ENCODE measurements at regions not wholly inside any gene's neighbourhood (a gene's known extent, or its start where the extent isn't known, plus 50 kb on each side); places are given as distances from the start of the nearest gene placed in this dataset.

DNA sequence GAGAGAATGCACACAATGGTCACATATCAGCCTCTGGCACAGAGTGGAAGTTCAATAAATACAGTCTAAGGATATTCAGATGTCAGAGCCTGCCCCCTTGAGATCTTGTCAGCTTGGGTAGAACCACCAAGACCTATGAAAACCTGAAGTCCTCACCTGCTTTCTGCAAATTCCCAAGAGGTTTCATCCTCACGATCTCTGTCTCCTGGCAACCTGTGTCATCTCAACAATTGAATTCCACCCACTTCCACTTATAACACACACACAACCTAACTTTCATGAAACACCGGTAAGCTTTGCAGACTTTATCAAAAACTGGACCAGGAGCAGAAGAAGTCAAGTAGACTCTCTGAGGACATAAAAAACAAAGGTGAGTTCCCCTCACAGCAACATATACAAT, 151.6 kb upstream of the SLC30A5 start:
- no peak overlapping the region for H3K4me3 ChIP-seq (ENCODE audit: low read depth, low read length)
- TF ChIP-seq CTCF (IDR thresholded peaks at IDR 0.05; ENCODE audit: low read depth, low read length), result no peak

DNA sequence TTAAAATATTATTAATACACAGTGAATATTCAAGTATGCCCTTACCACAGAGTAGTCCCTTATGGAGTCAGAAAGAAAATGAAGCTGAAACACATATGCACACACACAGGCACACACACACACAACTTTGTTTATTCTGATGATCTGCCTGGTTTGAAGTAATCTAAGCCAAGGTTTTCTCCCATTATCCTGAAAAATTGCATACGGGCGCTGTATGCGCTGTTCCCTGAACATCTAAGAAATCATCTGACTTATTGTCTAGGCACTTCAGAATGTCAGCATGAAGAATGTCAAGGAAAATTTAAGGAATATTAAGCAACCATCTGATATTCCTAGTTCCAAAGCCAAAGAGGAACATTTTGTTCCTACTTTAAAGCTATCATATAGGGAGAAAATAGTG, 147.1 kb upstream of the SLC30A5 start:
- TF ChIP-seq CTCF (IDR thresholded peaks at IDR 0.05; ENCODE audit: low read depth, low read length), result no peak
- H3K4me3 ChIP-seq (ENCODE audit: low read depth, low read length), result no peak overlapping the region

DNA sequence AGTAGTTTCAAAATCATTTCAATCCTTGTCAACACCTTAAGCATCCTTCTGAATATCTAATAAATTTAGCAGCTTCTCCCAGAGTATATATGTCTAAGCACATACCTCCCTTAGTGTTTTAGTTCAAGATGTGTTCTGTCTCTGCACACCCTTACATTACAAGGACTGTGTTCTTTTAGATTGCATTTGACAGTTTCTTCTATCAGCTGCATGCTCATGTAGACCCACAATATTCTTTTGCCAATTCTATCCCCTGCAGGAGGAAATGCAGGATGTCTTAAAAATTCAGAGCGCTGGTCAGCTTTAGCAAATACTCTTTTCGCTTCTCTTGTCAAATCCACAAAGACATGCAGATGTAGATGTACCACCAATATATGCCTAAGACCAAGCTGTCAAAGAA, 145.8 kb upstream of the SLC30A5 start:
- TF ChIP-seq CTCF (IDR thresholded peaks at IDR 0.05; ENCODE audit: low read depth, low read length), result no peak

DNA sequence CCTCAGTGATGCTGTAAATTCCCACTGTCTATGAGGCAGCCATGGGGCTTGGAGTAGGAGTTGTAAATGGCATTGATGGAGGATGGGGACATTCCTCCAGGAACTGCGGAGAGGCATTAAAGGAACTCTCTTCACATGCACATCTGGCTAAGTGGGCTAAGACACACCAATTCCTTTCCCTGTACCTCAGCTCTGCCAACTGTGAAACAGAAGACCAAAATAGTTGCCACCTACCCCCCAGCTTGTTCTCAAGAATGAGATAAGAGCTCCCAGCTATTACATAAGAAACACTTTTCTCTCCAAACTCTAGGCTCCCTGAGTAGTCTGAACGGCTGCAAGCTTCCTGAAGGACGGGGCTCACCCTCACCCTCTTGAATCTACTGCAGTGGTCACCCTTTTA, 144.6 kb upstream of the SLC30A5 start:
- no peak overlapping the region for H3K4me3 ChIP-seq (ENCODE audit: low read depth, low read length)
- TF ChIP-seq CTCF (IDR thresholded peaks at IDR 0.05; ENCODE audit: low read depth, low read length), result no peak

More for the DNA sequence above, 145.8 kb upstream of the SLC30A5 start:
- H3K4me3 ChIP-seq (ENCODE audit: low read depth, low read length), result no peak overlapping the region

GRCh38 chr5:68949711-68950110, 144.1 kb upstream of the SLC30A5 start:
- no peak overlapping the region for H3K4me3 ChIP-seq (ENCODE audit: low read depth, low read length)
- TF ChIP-seq CTCF (IDR thresholded peaks at IDR 0.05; ENCODE audit: low read depth, low read length), result no peak

DNA sequence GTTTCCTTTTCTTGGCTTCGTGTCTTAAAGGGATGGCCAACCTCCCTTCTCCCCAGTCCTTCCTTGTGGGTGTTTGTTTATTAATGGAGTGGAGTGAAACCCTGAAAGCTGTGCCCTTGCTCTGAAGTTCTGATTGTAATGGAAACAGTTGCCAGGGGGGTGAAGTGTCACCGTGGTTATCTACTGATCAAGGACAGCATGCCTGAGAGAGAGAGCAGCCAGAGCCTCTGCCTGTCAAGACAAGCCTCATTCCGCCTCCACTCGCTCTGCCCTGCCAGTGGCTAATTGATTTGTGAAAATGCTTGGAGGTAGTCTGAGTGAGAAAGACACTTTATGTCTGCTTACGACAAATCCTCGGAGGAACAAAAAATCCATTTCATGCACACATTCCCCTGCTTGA, 143.7 kb upstream of the SLC30A5 start:
- no peak for TF ChIP-seq CTCF (IDR thresholded peaks at IDR 0.05; ENCODE audit: low read depth, low read length)
- H3K4me3 ChIP-seq (ENCODE audit: low read depth, low read length), result no peak overlapping the region

- no peak for TF ChIP-seq CTCF (IDR thresholded peaks at IDR 0.05; ENCODE audit: low read depth, low read length)
- no peak overlapping the region for H3K4me3 ChIP-seq (ENCODE audit: low read depth, low read length)
Measured at GRCh38 chr5:68950930-68951329, 142.9 kb upstream of the SLC30A5 start.
